GM18858 (cell line): ENCODE measurements at regions not wholly inside any gene's neighbourhood (a gene's known extent, or its start where the extent isn't known, plus 50 kb on each side); places are given as distances from the start of the nearest gene placed in this dataset.
A peak's percentile ranks its signal among the peaks of the same experiment; 100 is the strongest.
"Not testable (repeated sequence)": the region's sequence is repeated elsewhere in the genome, so short reads cannot be mapped to it uniquely, and the experiment has no call there.

ENCODE experiments used
- ATAC-seq: cut with Tn5 transposase; IDR thresholded peaks from one replicate; pipeline ENCODE4 v1.9.1; 2021; ENCODE audit not compliant: unreplicated experiment

DNA sequence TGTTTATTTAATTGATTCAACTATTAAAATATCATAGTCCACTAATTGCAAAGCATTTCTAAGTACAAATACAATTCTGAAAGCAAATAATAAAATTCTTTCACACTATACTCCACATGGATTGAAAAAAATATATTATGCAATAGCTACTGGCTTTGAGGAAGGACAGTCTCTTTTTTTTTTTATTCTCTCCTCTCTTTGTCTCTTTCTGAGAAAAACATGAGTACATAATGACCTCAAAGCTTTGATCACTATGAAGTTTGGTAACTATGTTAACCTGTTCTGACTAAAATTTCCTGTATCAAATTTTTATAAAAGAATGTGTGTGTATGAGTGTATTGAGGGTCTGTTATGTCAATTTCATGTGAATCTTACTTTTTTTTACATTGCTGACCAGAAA is 96.2 kb downstream of the RGS2 start:
- no peak for ATAC-seq

DNA sequence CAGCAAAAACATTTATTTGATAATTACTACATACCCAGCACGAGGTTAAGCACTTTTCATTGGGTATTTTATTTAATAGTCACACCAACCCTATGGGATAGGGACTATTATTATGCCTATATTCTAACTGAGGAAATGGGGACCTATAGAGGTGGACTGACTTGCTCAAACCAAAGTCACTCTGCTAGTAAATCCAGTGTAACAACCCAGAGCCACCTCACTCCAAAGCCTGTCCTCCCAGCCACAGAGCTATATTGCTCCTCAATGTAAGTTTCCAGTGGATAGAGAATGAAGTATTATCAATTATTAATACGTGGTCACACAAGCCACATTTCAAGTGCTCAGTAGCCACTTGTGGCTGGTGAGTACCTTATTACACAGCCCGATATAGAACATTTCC is 97.5 kb downstream of the RGS2 start:
- ATAC-seq = no peak

- ATAC-seq = peak; percentile 47
These were observed 98.9 kb downstream of the RGS2 start for GRCh38 chr1:192907545-192908243.

DNA sequence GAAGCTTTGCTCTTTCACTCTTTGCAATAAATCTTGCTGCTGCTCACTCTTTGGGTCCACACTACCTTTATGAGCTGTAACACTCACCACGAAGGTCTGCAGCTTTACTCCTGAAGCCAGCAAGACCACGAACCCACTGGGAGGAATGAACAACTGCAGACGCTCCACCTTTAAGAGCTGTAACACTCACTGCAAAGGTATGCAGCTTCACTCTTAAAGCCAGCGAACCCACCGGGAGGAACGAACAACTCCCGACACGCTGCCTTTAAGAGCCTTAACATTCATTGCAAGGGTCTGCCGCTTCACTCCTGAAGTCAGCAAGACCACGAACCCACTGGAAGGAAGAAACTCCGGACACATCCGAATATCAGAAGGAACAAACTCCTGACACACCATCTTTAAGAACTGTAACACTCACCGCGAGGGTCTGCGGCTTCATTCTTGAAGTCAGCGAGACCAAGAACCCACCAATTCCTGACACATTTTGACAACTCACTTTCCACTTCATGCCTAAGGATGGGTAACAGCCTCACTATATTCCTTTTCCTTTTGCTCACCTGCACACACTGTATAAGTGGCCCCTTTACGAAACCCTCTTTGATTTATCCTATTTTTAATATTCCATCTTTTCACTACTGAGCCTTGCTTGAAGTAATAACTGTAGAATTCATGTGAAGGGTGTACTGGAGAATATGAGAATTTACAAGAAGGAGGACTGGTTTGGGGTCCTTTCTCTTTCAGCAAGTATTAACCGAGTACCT is 103.2 kb downstream of the RGS2 start:
- ATAC-seq = not testable (repeated sequence)

GRCh38 chr1:192913683-192914082 is 104.8 kb downstream of the RGS2 start:
- no peak for ATAC-seq

- ATAC-seq = no peak
These were observed 105.3 kb downstream of the RGS2 start for GRCh38 chr1:192914092-192914491.

DNA sequence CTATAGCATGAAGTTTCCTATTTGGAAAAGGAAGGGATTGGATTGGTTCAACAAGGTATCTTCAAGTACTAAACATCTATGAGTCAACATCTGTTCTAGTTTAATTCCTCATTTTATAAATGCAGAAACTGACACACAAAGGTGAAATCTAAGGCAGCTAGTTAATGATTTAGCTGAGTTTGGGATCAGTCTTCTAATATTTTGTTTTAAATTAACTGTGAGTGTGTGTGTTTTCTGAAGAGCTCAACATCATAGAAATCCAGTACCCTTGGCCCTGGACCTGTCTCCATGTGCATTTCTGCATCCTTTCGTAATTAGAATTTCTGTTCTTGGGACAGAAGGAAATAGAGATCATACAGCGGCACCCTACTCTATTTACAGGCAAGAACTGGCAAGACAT is 105.9 kb downstream of the RGS2 start:
- ATAC-seq = no peak

DNA sequence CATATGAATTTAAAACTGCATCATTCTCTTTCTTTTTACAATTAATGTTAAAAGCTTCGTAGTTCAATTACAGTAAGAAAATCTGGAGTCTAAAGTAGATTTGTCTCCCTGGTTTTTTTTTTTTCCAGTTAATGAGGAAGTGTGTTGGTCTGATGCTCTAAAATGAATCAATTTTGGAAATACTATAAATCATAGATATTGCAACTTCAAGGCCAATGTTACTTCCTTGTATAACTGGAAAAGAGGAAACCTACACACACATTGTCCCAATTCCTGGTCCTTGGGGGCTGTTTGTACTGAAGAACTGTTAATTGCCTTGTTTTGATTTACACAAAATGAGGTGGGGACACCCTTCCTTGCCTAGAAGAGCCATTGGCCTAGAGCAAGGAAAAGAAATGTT is 107.2 kb downstream of the RGS2 start:
- ATAC-seq = no peak

- no peak for ATAC-seq
These were observed 109.4 kb downstream of the RGS2 start for GRCh38 chr1:192918259-192918658.

- ATAC-seq = no peak
These were observed 111.6 kb downstream of the RGS2 start for GRCh38 chr1:192920412-192920811.

DNA sequence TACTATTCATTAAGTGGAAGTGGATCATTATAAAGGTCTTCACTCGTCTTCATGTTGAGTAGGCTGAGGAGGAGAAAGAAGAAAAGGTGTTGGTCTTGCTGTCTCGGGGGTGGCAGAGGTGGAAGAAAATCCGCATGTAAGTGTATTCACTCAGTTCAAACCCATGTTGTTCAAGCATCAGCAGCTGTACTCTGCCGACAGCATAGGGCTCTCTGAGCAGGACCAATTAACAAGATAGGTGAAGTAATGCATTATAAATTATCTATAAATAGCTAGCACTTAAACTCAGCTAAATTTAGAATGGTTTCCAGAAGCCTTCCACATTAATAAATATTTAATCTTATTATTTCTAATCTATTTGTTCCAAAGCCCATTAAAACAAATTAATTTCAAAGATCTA is 116.8 kb downstream of the RGS2 start:
- no peak for ATAC-seq

GRCh38 chr1:192926736-192927135 is 117.9 kb downstream of the RGS2 start:
- no peak for ATAC-seq

GRCh38 chr1:192927496-192927895 is 118.7 kb downstream of the RGS2 start:
- ATAC-seq = no peak

GRCh38 chr1:192929597-192929996 is 120.8 kb downstream of the RGS2 start:
- no peak for ATAC-seq

- ATAC-seq = no peak
These were observed 124.9 kb downstream of the RGS2 start for GRCh38 chr1:192933744-192934143.

DNA sequence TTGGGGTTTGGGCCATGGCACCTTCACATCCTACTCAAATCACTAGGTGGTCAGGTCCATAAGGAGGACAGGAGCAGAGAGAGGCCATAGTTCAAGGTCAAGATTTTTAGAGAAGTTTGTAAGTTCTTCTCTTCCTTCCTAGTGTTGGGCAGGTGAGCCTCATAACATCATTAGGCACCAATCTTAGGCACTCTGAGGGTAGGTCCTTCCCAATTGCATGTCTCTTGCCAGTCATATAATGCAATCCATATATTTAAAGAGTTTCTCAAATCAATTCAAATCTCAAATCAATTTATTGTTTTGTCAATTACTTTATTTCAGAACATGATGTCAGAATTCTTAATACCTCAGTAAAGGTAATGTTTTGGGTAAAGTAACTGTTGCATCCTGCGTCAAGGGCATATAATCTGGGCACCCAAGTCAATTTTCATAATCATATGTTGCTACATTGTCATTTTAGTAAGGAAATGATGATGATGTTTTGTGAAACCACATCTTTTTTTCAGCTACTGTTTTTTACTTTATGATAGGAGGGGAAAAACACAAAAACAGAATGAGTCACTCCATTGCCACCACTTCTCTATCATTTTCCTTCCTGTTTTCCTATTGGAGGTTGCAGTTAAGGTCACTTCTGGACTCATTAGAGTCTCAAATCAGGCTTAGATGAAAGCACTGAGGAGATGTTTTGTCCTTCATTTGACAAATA is 122.7 kb downstream of the UCHL5 start:
- ATAC-seq = peak; percentile 54

GRCh38 chr1:192937128-192937527 is 122.0 kb downstream of the UCHL5 start:
- no peak for ATAC-seq

GRCh38 chr1:192939440-192939839 is 119.7 kb downstream of the UCHL5 start:
- ATAC-seq = no peak

DNA sequence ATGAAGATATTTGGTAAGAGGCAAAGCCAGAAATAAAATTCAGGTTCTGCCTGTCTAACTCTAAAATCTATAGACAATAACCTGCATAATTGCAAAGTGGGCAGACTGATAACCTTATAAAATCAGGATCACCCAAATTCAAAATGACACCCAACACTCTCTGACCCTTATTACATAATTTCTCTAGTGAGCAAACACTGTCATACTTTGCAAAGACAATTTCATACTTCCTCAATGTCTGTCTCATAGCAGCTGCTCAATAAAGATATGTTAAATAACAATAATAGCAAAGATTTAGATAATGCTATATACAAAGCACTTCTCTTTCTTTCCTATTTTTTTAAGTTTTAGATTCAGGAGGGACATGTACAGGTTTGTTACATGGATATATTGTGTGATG is 118.5 kb downstream of the UCHL5 start:
- no peak for ATAC-seq

GRCh38 chr1:192941722-192942411 is 117.3 kb downstream of the UCHL5 start:
- no peak for ATAC-seq

DNA sequence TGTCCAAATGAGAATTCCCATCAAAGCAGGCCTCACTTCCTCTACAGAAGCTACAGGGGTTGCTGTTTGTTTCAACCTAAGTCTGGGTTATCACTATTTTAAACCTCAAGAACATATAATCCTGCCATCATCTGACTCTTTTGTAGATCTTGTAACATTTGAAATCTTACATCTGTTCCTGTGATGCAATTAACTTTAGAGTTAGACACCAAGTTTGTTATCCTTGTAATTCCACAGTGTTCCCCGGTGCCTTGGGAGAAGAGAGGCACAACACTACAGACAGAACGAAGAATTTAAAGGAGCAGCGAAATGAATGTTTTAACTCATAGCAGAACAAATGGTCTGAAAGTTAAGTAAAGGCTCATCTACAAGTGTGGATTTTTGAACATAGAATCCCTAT is 116.1 kb downstream of the UCHL5 start:
- ATAC-seq = no peak
